NOMO-1 (cell line): ENCODE measurements at regions not wholly inside any gene's neighbourhood (a gene's known extent, or its start where the extent isn't known, plus 50 kb on each side); places are given as distances from the start of the nearest gene placed in this dataset.

Source experiments
- DNase-seq, 2 experiments: peaks; one replicate each; lab custom pipeline; 2025; ENCODE audit not compliant: unreplicated experiment in 2 of 2; lab: John Stamatoyannopoulos, UW

- no peak for DNase-seq
Observed at GRCh38 chr15:39054128-39054732, 489.6 kb upstream of the RASGRP1 start.

GRCh38 chr15:39056357-39056756 lies 491.7 kb upstream of the RASGRP1 start:
- DNase-seq: no peak

DNA sequence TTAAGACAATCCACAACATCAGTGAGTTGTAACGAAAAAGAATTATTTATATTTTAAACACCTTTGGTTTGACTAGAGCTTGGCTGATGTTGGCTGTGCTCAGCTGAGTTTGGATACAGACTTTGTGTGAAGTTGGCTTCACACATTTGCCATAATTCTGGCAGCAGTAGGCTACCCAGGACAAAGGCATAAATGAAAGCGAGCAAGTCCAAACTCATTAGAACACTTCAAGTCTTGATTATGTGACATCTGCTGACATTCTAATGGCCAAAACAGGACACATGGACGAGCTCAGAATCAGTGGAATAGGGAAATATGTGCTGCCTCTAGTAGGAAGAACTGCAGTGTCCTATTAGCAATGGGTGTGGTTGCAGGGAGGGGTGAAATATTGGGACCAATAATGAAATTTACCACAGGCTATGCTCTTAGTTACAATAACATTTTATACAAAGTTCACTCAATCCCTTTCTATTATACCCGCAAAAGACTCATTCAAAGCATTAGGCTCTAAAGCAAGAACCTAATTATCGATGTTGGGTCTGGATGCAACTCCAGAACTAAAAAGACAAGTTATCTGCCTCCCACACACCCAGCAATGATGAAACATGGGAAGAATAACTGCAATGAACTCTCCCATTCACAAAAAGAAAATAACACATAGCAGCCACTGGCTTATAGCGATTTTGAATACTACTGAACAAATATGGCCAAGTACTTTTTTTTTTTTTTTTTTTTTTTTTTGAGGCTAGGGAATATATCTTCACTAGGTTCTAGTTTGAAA lies 493.9 kb upstream of the RASGRP1 start:
- DNase-seq: no peak

DNA sequence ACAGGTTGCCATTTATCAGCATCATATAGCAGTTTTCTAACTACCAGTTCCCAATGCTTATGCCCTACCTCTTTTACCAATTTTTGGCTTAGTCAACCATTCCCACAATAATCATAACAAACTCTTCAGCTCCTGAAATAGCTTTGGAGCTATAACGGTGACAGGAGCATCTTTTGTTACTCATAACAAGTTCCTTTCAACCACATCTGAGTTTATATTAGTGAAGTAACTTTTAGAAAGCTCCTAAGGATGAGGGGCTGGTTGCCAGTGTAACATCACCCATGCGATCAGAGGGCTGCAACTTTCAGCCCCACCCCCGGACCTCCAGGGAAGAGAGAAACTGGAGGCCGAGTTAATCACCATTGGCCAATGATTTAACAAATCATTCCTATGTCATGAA lies 495.3 kb upstream of the RASGRP1 start:
- DNase-seq: no peak

DNA sequence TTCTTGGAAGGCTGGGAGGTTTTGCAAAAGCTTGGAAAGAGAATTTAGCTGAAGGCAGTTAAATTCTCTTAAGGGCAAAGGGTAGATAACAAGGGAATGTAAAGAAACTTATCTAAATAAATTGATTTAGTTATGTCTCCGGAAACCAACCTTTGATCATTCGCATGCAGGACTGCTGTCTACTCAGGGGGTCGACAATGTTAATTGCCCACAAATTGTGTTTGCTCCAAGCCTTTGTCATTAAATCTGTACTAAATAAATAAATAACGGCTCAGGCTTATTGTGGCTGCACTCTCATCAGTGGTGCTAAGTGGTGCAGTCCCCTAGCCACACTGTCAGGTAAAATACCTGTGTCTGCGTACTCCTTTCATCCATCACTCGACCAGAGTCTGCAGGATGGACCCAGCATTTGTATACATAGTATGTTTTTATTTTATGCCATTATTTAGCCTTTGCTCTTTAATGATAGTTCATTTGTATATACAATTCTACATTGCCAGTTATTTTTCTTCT lies 497.4 kb upstream of the RASGRP1 start:
- DNase-seq: no peak

DNA sequence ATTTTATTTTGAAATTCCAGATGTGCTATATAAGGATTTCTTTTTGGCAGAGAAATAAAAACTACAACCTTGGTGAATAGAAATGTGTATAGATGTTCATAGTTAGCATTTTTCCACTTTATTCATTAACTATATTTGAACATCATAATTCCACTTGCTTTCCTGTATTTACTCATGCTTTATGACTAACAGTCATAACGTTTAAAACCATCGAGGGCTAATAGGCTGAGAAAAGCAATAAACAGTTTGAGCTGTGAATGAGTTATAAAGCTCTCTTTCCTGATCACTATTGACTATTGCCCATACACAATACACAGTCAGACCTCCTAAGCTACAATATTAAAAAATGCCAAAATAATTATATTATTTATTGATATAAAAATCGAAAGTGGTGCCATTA lies 502.1 kb upstream of the RASGRP1 start:
- DNase-seq: no peak

- DNase-seq: no peak
Observed at GRCh38 chr15:39074341-39074985, 506.4 kb upstream of the THBS1 start.

GRCh38 chr15:39075311-39075710 lies 505.6 kb upstream of the THBS1 start:
- DNase-seq: no peak

DNA sequence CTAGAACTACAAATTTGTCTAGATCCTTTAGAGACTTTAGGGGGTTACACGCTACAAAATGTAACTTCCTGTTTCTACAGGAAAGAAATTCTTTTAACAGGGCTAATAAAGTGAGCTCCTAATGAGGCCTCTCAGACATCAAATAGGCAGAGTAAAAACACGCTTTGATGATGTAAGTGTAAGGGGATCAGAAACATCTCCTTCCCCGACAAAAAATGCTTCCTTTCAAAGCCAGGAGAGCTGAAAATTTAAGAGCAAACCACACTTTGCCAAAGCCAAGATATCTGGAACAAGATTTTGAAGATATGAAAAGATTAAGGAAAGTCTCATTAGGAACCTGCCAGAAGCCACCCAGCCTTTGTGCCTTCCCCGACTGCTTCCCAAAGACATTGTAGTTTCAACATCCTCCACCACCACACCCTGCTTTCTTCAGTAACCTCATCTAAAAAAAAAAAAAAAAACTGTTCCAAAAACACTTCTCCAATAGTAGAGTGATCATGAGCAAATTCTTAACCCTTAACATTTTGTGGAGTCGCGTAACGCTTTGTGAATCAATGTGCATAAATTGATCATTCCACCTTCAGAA lies 505.0 kb upstream of the THBS1 start:
- peak; percentile 12 to 27 for DNase-seq

DNA sequence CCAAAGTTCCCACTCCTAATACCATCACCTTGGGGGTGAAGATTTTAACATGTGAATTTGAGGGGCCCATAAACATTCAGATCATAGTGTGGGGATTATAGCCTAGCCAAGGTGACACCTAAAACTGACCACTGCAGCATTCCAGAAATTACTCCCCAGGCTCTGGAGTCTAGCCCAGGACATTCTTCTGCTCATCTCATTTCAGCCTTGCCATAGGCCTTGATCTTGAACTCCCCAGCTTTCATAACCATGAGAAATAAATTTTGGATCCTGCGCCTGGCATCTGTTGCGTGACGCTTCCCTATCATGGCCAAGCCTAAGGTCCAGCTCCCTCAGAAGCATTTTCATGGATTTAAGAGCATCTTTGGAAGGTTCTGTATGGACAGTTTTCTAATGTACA lies 502.9 kb upstream of the THBS1 start:
- no peak for DNase-seq

GRCh38 chr15:39079296-39079847 lies 501.5 kb upstream of the THBS1 start:
- no peak for DNase-seq

- DNase-seq: peak; percentile 73 to 84
Observed at GRCh38 chr15:39083213-39083612, 497.7 kb upstream of the THBS1 start.

- peak; percentile 38 to 81 for DNase-seq
Observed at GRCh38 chr15:39084674-39085530, 496.0 kb upstream of the THBS1 start.

GRCh38 chr15:39086641-39087040 lies 494.2 kb upstream of the THBS1 start:
- DNase-seq: no peak

DNA sequence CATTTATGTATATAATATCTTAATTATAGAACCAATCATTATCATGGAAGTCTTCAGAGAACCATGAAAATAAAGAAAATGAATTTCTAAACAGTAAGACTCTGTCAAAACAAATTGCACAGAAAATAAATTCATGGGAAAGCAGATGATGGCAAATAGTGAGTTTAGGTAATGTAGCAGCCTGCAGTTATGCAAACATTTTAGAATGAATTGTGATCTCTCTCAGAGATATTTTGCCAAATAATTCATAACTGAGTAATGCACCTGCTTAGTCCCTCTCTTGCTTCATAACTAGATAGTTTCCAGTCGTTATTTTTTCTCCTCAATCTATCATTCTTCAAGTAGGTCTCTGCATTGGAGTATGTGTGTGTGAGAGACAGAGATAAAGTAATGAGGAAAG lies 492.7 kb upstream of the THBS1 start:
- no peak for DNase-seq

DNA sequence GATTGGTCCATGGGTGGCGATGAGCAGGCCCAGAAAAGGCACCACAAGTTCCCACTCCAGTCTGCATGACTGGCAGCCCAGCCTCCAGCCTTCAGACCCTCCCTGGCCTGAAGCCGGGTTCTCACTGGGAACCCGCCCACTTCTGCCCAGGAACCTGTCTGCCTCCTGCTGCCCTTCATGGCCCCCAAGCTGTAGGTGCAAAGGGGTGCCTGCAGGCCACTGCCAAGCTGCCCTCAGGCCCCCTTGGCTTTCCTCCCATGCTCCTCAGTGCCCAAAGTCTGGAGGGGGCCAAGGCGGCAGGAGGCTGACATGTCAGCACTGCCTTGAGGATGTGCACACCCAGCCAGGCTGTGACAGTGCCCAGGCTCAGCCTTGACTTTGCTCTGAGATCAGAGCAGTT lies 488.5 kb upstream of the THBS1 start:
- no peak for DNase-seq

DNA sequence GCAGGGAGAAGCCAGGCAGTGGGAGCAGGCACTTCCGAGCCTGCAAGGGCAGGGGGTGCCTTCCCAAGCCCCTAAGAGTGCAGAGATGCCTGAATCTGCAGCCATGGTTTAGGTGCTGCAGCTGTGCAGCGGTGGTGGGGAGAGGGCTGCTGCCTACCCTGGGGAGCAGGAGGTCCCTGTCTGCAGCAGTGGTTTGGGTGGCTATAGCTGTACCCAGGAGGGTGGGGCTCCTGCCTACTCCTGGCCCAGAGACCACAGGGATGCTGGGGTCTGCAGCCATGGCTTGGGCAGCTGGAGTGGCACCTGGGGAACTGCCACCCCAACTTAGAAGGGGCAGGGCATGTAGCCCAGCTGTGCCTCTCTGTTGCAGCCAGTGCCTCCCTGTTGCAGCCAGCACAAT lies 488.1 kb upstream of the THBS1 start:
- DNase-seq: no peak

GRCh38 chr15:39094116-39094515 lies 486.8 kb upstream of the THBS1 start:
- DNase-seq: no peak

- DNase-seq: no peak
Observed at GRCh38 chr15:39095218-39095879, 485.5 kb upstream of the THBS1 start.
